Heart left ventricle (tissue), 13 donors: ENCODE measurements at regions not wholly inside any gene's neighbourhood (a gene's known extent, or its start where the extent isn't known, plus 50 kb on each side); places are given as distances from the start of the nearest gene placed in this dataset.
A peak's percentile ranks its signal among the peaks of the same experiment; 100 is the strongest.

Experiments
- CTCF ChIP-seq, 12 donors: fragments of 200-600 bp; sonication (generic) in 4 of 12; IDR thresholded peaks; one replicate each; pipeline versions ENCODE4 v1.5.0 to v1.8.0; 2018 to 2022; ENCODE audit warnings: antibody characterized with exemption in 12 of 12, mild to moderate bottlenecking in 5 of 12
- POLR2A ChIP-seq, 2 donors: fragments of 450-650 bp; IDR thresholded peaks; one replicate each; pipeline ENCODE4 v1.6.1; 2017; ENCODE audit warnings: antibody characterized with exemption in 2 of 2, mild to moderate bottlenecking in 2 of 2, moderate library complexity in 2 of 2
- donor health status: ischemic (EF 13 %, LVEDD 7.1; RV severe dilation, severe dysfunction).
- donor health status: DM: no; HTN: yes; CAD: no.
- donor health status: DM: no; HTN: no; CAD: no.
- donor health status: ischemic (EF 25% LVEDD 6.9; RV normal size, moderate dysfunction).
- donor health status: ischemic (EF 25% LVEDD 5.7; RV mildly dilated, moderate dysfunction).
- donor health status: ischemic (EF 35%, LVEDD 5.7; RV mildly dilated, moderate dysfunction).
- donor health status: nonischemic (EF 11% LVEDD 7.7; RV severe dilation, severe dysfunction).
- donor health status: DM: yes; HTN: yes; CAD: no.
- donor health status: PGD.
- donor health status: ischemic (EF 29% LVEDD 5.4; RV normal size, mild dysfunction).
- donor health status: nonischemic (EF 23%, LVEDD 6.1; RV moderate dilation, normal function).

- TF ChIP-seq CTCF (IDR thresholded peaks at IDR 0.05) (peak; percentile 84 to 95 (median 90)), POLR2A (IDR thresholded peaks at IDR 0.05) (no peak)
Observed at GRCh38 chr11:76721755-76722677, 51.5 kb upstream of the LRRC32 start.
